ENCODE measurements at regions not wholly inside any gene's neighbourhood (a gene's known extent, or its start where the extent isn't known, plus 50 kb on each side); places are given as distances from the start of the nearest gene placed in this dataset.

- Histone ChIP-seq H3K36me3 (replicated peaks in 1 of 2; ENCODE audit: control insufficient read depth in 1 of 2, insufficient read depth in 2 of 2, low read length in 2 of 2) (peaks cover 6 to 17% of the 10 kb centered on the region in 2 experiments; a peak in 4 of 5 replicates), H3K79me2 (ENCODE audit: insufficient read depth, low read length) (peaks cover 5% of the 10 kb centered on the region), H2AFZ (ENCODE audit: low read length) (no peak overlapping the region), H3K9me3 (ENCODE audit: low read length) (no peaks in the 10 kb centered on the region), H3K4me3 (replicated peaks in 1 of 3; ENCODE audit: insufficient read depth in 1 of 3, low read depth in 2 of 3, low read length in 3 of 3) (no peak overlapping the region), H3K4me1 (ENCODE audit: insufficient read depth, low read length) (peaks cover 15% of the 10 kb centered on the region), H3K27me3 (ENCODE audit: control insufficient read depth in 1 of 2, insufficient read depth in 2 of 2, low read length in 2 of 2) (no peaks in the 10 kb centered on the region), H3K9ac (ENCODE audit: insufficient read depth, low read depth, low read length) (no peak overlapping the region), H4K20me1 (ENCODE audit: insufficient read depth, low read length) (0 out of 2 replicates have a peak, but pooled peaks cover 7% of the 10 kb centered on the region), H3K4me2 (ENCODE audit: low read depth, low read length) (no peak overlapping the region), H3K27ac (ENCODE audit: extremely low read length, insufficient read depth, low read length) (no peak overlapping the region)
- no peak for FAIRE-seq
- no peak for TF ChIP-seq FLYWCH1 (CRISPR knock-in tag; IDR thresholded peaks at IDR 0.05)
- no peak for TF ChIP-seq ARNTL (CRISPR knock-in tag; IDR thresholded peaks at IDR 0.05)
- no peak for TF ChIP-seq TP53 (CRISPR knock-in tag; conservative IDR thresholded peaks at IDR 0.05)
- TF ChIP-seq MAFF (IDR thresholded peaks at IDR 0.05; ENCODE audit: low read depth, low read length), result no peak
- no peak for TF ChIP-seq KDM6A (CRISPR knock-in tag; IDR thresholded peaks at IDR 0.05; ENCODE audit: low read depth)
- TF ChIP-seq ZNF556 (CRISPR knock-in tag; IDR thresholded peaks at IDR 0.05; ENCODE audit: borderline replicate concordance), result no peak
- no peak for TF ChIP-seq PAX8 (CRISPR knock-in tag; IDR thresholded peaks at IDR 0.05; ENCODE audit: borderline replicate concordance)
- peak; percentile 65 for TF ChIP-seq ZNF629 (CRISPR knock-in tag; conservative IDR thresholded peaks at IDR 0.05)
- POLR2A ChIA-PET, result no interaction called here
- intact Hi-C loops (cut with micrococcal nuclease; ENCODE audit: unreplicated experiment) (no loop called here), in situ Hi-C loops (cut with HindIII; ENCODE audit: extremely low pct_ligation_motif_present, low pct_unique_long_range_greater_than_20kb) (no loop called here)
- ATAC-seq, result no peak
- BruUV-seq (replicated peaks), result no TSS peak
- CTCF ChIA-PET (ENCODE audit: low intra/inter-chr PET ratio, low total read pairs), result no interaction called here
- 96% methylated on average over 4 of the region's 4 CpGs for WGBS (ENCODE audit: low lambda C conversion rate)
- no peak for DNase-seq (ENCODE audit: low spot score)
Observed at GRCh38 chr1:168397806-168398205, 117.1 kb downstream of the TBX19 start.

GRCh38 chr1:168396940-168397684, 116.4 kb downstream of the TBX19 start:
- peaks cover 15% of the 10 kb centered on the region for H3K4me1 ChIP-seq (ENCODE audit: insufficient read depth, low read length)
- H3K9me3 ChIP-seq (ENCODE audit: low read length), result no peaks in the 10 kb centered on the region
- no peak overlapping the region for H2AFZ ChIP-seq (ENCODE audit: low read length)
- H3K4me2 ChIP-seq (ENCODE audit: low read depth, low read length), result no peak overlapping the region
- H3K79me2 ChIP-seq (ENCODE audit: insufficient read depth, low read length), result peaks cover 5% of the 10 kb centered on the region
- ATAC-seq (no peak), FAIRE-seq (no peak), DNase-seq (ENCODE audit: low spot score) (no peak)
- POLR2A ChIA-PET, result no interaction called here
- no peak overlapping the region for H3K27ac ChIP-seq (ENCODE audit: extremely low read length, insufficient read depth, low read length)
- 0 out of 2 replicates have a peak, but pooled peaks cover 7% of the 10 kb centered on the region for H4K20me1 ChIP-seq (ENCODE audit: insufficient read depth, low read length)
- intact Hi-C loops (cut with micrococcal nuclease; ENCODE audit: unreplicated experiment), result no loop called here
- in situ Hi-C loops (cut with HindIII; ENCODE audit: extremely low pct_ligation_motif_present, low pct_unique_long_range_greater_than_20kb), result no loop called here
- no peak overlapping the region for H3K9ac ChIP-seq (ENCODE audit: insufficient read depth, low read depth, low read length)
- 91% methylated on average over 3 of the region's 3 CpGs for WGBS (ENCODE audit: low lambda C conversion rate)
- no peaks in the 10 kb centered on the region for H3K27me3 ChIP-seq (ENCODE audit: control insufficient read depth in 1 of 2, insufficient read depth in 2 of 2, low read length in 2 of 2)
- no TSS peak for BruUV-seq (replicated peaks)
- H3K4me3 ChIP-seq (replicated peaks in 1 of 3; ENCODE audit: insufficient read depth in 1 of 3, low read depth in 2 of 3, low read length in 3 of 3), result no peak overlapping the region
- H3K36me3 ChIP-seq (replicated peaks in 1 of 2; ENCODE audit: control insufficient read depth in 1 of 2, insufficient read depth in 2 of 2, low read length in 2 of 2), result peaks cover 6 to 17% of the 10 kb centered on the region in 2 experiments; a peak in 4 of 5 replicates
- CTCF ChIA-PET (ENCODE audit: low intra/inter-chr PET ratio, low total read pairs), result no interaction called here
- TF ChIP-seq ZNF414 (CRISPR knock-in tag; IDR thresholded peaks at IDR 0.05) (no peak), PRDM15 (CRISPR knock-in tag; IDR thresholded peaks at IDR 0.05) (no peak), ATAD3A (CRISPR knock-in tag; IDR thresholded peaks at IDR 0.05) (no peak), ARNT (IDR thresholded peaks at IDR 0.05) (no peak), TP53 (CRISPR knock-in tag; conservative IDR thresholded peaks at IDR 0.05) (no peak), TMF1 (CRISPR knock-in tag; IDR thresholded peaks at IDR 0.05; ENCODE audit: low read depth) (no peak), ZMYM2 (CRISPR knock-in tag; IDR thresholded peaks at IDR 0.05) (no peak), SRY (CRISPR knock-in tag; IDR thresholded peaks at IDR 0.05) (no peak)
